GM23248 (cell line): ENCODE measurements at regions not wholly inside any gene's neighbourhood (a gene's known extent, or its start where the extent isn't known, plus 50 kb on each side); places are given as distances from the start of the nearest gene placed in this dataset.
"Not testable (repeated sequence)": the region's sequence is repeated elsewhere in the genome, so short reads cannot be mapped to it uniquely, and the experiment has no call there.

Source experiments
- DNase-seq: peaks from one replicate; pipeline ENCODE4 v3.0.0-alpha.2; 2015
- H2AFZ ChIP-seq: fragments of 200-600 bp; sonication (generic); 2 replicates; pipeline ENCODE4 v1.6.1; 2016; ENCODE audit warnings: antibody characterized with exemption
- H3F3A ChIP-seq: fragments of 200-600 bp; sonication (generic); 2 replicates; pipeline ENCODE4 v1.6.1; 2016; ENCODE audit warnings: mild to moderate bottlenecking, antibody characterized with exemption, mixed run types; ENCODE audit not compliant: insufficient read depth
- H3K27ac ChIP-seq: fragments of 200-600 bp; sonication (generic); 2 replicates; pipeline ENCODE4 v1.5.1; 2016; ENCODE audit warnings: mild to moderate bottlenecking
- H3K27me3 ChIP-seq: fragments of 200-600 bp; sonication (generic); replicated peaks from 2 replicates; pipeline ENCODE4 v1.6.1; 2016; ENCODE audit warnings: mild to moderate bottlenecking; ENCODE audit not compliant: insufficient read depth
- H3K36me3 ChIP-seq: fragments of 200-600 bp; sonication (generic); 2 replicates; pipeline ENCODE4 v1.6.1; 2016; ENCODE audit warnings: low read depth, mild to moderate bottlenecking
- H3K4me1 ChIP-seq: fragments of 200-600 bp; sonication (generic); 2 replicates; pipeline ENCODE4 v1.6.1; 2016; ENCODE audit warnings: mild to moderate bottlenecking; ENCODE audit not compliant: insufficient read depth
- H3K4me2 ChIP-seq: fragments of 200-600 bp; sonication (generic); one replicate; pipeline ENCODE4 v1.6.1; 2016; ENCODE audit warnings: mild to moderate bottlenecking; ENCODE audit not compliant: unreplicated experiment
- H3K4me3 ChIP-seq: fragments of 200-600 bp; sonication (generic); 2 replicates; pipeline ENCODE4 v1.5.1; 2016; ENCODE audit warnings: mild to moderate bottlenecking
- H3K79me2 ChIP-seq: fragments of 200-600 bp; sonication (generic); 2 replicates; pipeline ENCODE4 v1.6.1; 2016; ENCODE audit warnings: mild to moderate bottlenecking; ENCODE audit not compliant: insufficient read depth
- H3K9ac ChIP-seq: fragments of 200-600 bp; sonication (generic); 2 replicates; pipeline ENCODE4 v1.6.1; 2016; ENCODE audit warnings: mild to moderate bottlenecking
- H3K9me2 ChIP-seq: fragments of 200-600 bp; sonication (generic); 2 replicates; pipeline ENCODE4 v1.6.1; 2016; ENCODE audit warnings: mixed run types, mild to moderate bottlenecking, moderate library complexity; ENCODE audit not compliant: insufficient read depth
- H3K9me3 ChIP-seq: fragments of 200-600 bp; sonication (generic); one replicate; pipeline ENCODE4 v1.6.1; 2017; ENCODE audit warnings: low read depth
- H4K20me1 ChIP-seq: fragments of 200-600 bp; sonication (generic); 2 replicates; pipeline ENCODE4 v1.6.0; 2016; ENCODE audit not compliant: insufficient read depth
- EZH2 ChIP-seq: fragments of 200-600 bp; sonication (generic); IDR thresholded peaks from 2 replicates; pipeline ENCODE4 v1.6.1; 2018; ENCODE audit warnings: antibody characterized with exemption, mild to moderate bottlenecking; ENCODE audit not compliant: insufficient read depth, poor library complexity, severe bottlenecking
- EZH2phosphoT487 ChIP-seq: fragments of 200-600 bp; sonication (generic); IDR thresholded peaks from 2 replicates; pipeline ENCODE4 v1.6.1; 2018; ENCODE audit warnings: antibody characterized with exemption, moderate library complexity, mild to moderate bottlenecking, low read depth; ENCODE audit not compliant: insufficient read depth
- WGBS, 2 experiments: methylation state at CpG; one replicate each; pipeline ENCODE4 v1.1.6; 2015 to 2017; ENCODE audit warnings: low lambda C conversion rate in 2 of 2, low coverage in 1 of 2; ENCODE audit errors: missing lambda C conversion rate in 2 of 2; 5-methylcytosine and 5-hydroxymethylcytosine counted together
- in situ Hi-C: fragments of 300-500 bp; cut with MboI; formaldehyde crosslinking; loops from 2 replicates; pipeline ENCODE4 v1.15.0; 2020

GRCh38 chr17:21510686-21511362, 134.7 kb downstream of the KCNJ12 start:
- Histone ChIP-seq H2AFZ (peak overlapping the region; percentile 95), H4K20me1 (no peaks in the 10 kb centered on the region), H3F3A (no peaks in the 10 kb centered on the region), H3K4me3 (peak overlapping the region; percentile 76), H3K27me3 (peaks cover 25% of the 10 kb centered on the region), H3K4me1 (no peaks in the 10 kb centered on the region), H3K36me3 (no peaks in the 10 kb centered on the region), H3K9ac (peak overlapping the region; percentile 66), H3K79me2 (no peaks in the 10 kb centered on the region), H3K9me3 (no peaks in the 10 kb centered on the region), H3K4me2 (peak overlapping the region; percentile 93), H3K27ac (no peak overlapping the region), H3K9me2 (no peaks in the 10 kb centered on the region)
- WGBS, 2 experiments: 75 to 76% methylated on average over 14 of the region's 14 CpGs
- no peak for DNase-seq
- in situ Hi-C loops: no loop called here
- no peak for TF ChIP-seq EZH2
- TF ChIP-seq EZH2phosphoT487: no peak

GRCh38 chr17:21511363-21512195, 135.4 kb downstream of the KCNJ12 start:
- no peaks in the 10 kb centered on the region for H3K9me2 ChIP-seq
- H3K36me3 ChIP-seq: no peaks in the 10 kb centered on the region
- in situ Hi-C loops: no loop called here
- H3K4me2 ChIP-seq: peak overlapping the region; percentile 93
- H3F3A ChIP-seq: no peaks in the 10 kb centered on the region
- H3K27me3 ChIP-seq: peaks cover 25% of the 10 kb centered on the region
- H3K4me1 ChIP-seq: no peaks in the 10 kb centered on the region
- H3K79me2 ChIP-seq: no peaks in the 10 kb centered on the region
- H4K20me1 ChIP-seq: no peaks in the 10 kb centered on the region
- peak overlapping the region; percentile 66 for H3K9ac ChIP-seq
- peak overlapping the region; percentile 95 for H2AFZ ChIP-seq
- H3K27ac ChIP-seq: no peak overlapping the region
- DNase-seq: peak; percentile 91
- H3K4me3 ChIP-seq: peak overlapping the region; percentile 76
- no peak for TF ChIP-seq EZH2
- H3K9me3 ChIP-seq: no peaks in the 10 kb centered on the region
- WGBS, 2 experiments: 14% methylated on average over 72 to 77 of the region's 78 CpGs

GRCh38 chr17:21512307-21513011, 136.3 kb downstream of the KCNJ12 start:
- H3K4me3 ChIP-seq: peak overlapping the region; percentile 26; the same call in 1 of the 2 replicates
- in situ Hi-C loops: no loop called here

GRCh38 chr17:21513012-21513570, 136.9 kb downstream of the KCNJ12 start:
- H3K27me3 ChIP-seq: peaks cover 25% of the 10 kb centered on the region
- H3K9me2 ChIP-seq: no peaks in the 10 kb centered on the region
- no peaks in the 10 kb centered on the region for H4K20me1 ChIP-seq
- H3K27ac ChIP-seq: no peak overlapping the region
- WGBS, 2 experiments: 6 to 8% methylated on average over 20 to 22 of the region's 24 CpGs
- H3K9me3 ChIP-seq: no peaks in the 10 kb centered on the region
- H3K4me1 ChIP-seq: no peaks in the 10 kb centered on the region
- in situ Hi-C loops: no loop called here
- TF ChIP-seq EZH2 (no peak), EZH2phosphoT487 (no peak)
- peak; percentile 82 for DNase-seq
- peak overlapping the region; percentile 69 for H3K4me2 ChIP-seq
- 0 out of 2 replicates have a peak overlapping the region, but pooled peaks have one; percentile 32 for H3K9ac ChIP-seq
- H2AFZ ChIP-seq: peak overlapping the region; percentile 65; the same call in 1 of the 2 replicates
- H3F3A ChIP-seq: no peaks in the 10 kb centered on the region
- peak overlapping the region; percentile 26; the same call in 1 of the 2 replicates for H3K4me3 ChIP-seq
- no peaks in the 10 kb centered on the region for H3K79me2 ChIP-seq
- no peaks in the 10 kb centered on the region for H3K36me3 ChIP-seq

More at GRCh38 chr17:21512307-21513011, 136.3 kb downstream of the KCNJ12 start:
- Histone ChIP-seq H2AFZ (peak overlapping the region; percentile 65; the same call in 1 of the 2 replicates), H3K9me3 (no peaks in the 10 kb centered on the region), H3K4me1 (no peaks in the 10 kb centered on the region), H3K9ac (0 out of 2 replicates have a peak overlapping the region, but pooled peaks have one; percentile 32), H3K27me3 (peaks cover 25% of the 10 kb centered on the region), H3F3A (no peaks in the 10 kb centered on the region), H3K36me3 (no peaks in the 10 kb centered on the region), H4K20me1 (no peaks in the 10 kb centered on the region), H3K27ac (no peak overlapping the region), H3K9me2 (no peaks in the 10 kb centered on the region), H3K4me2 (peak overlapping the region; percentile 69), H3K79me2 (no peaks in the 10 kb centered on the region)
- TF ChIP-seq EZH2: no peak
- TF ChIP-seq EZH2phosphoT487: no peak
- WGBS, 2 experiments: 65 to 74% methylated on average over 13 to 16 of the region's 18 CpGs
- no peak for DNase-seq

GRCh38 chr17:21514567-21514966, 138.4 kb downstream of the KCNJ12 start:
- H3K9me2 ChIP-seq, H3K4me1 ChIP-seq, H3F3A ChIP-seq, H2AFZ ChIP-seq, H4K20me1 ChIP-seq, H3K9me3 ChIP-seq, H3K36me3 ChIP-seq, H3K27ac ChIP-seq, DNase-seq, H3K4me3 ChIP-seq, in situ Hi-C loops, H3K4me2 ChIP-seq, H3K79me2 ChIP-seq, H3K9ac ChIP-seq: not testable (repeated sequence)
- peaks cover 15% of the 10 kb centered on the region for H3K27me3 ChIP-seq
- 79 to 90% methylated on average over 1 of the region's 1 CpG for WGBS, 2 experiments
